Suprapubic skin (tissue), 4 donors: ENCODE measurements at regions not wholly inside any gene's neighbourhood (a gene's known extent, or its start where the extent isn't known, plus 50 kb on each side); places are given as distances from the start of the nearest gene placed in this dataset.

Experiments used
- CTCF ChIP-seq, 2 donors: fragments of 200-600 bp in 1 of 2; fragments of 450-650 bp in 1 of 2; sonication (generic) in 1 of 2; IDR thresholded peaks; one replicate each; pipeline ENCODE4 v1.5.1; 2016 to 2019; ENCODE audit warnings: antibody characterized with exemption in 2 of 2, mild to moderate bottlenecking in 1 of 2, moderate library complexity in 1 of 2
- POLR2A ChIP-seq, 2 donors: fragments of 450-650 bp; IDR thresholded peaks; one replicate each; pipeline ENCODE4 v1.6.1; 2017; ENCODE audit warnings: antibody characterized with exemption in 2 of 2, mild to moderate bottlenecking in 2 of 2, moderate library complexity in 2 of 2
- POLR2AphosphoS5 ChIP-seq, 3 donors: sonication (generic); formaldehyde crosslinking; IDR thresholded peaks; one replicate each; pipeline ENCODE4 v1.6.1; 2017; ENCODE audit warnings: antibody characterized with exemption in 3 of 3

- TF ChIP-seq POLR2AphosphoS5 (IDR thresholded peaks at IDR 0.05) = no peak
- TF ChIP-seq CTCF (IDR thresholded peaks at IDR 0.05) = no peak
- TF ChIP-seq POLR2A (IDR thresholded peaks at IDR 0.05) = no peak
These were observed 423.9 kb upstream of the MAP2 start for GRCh38 chr2:208999911-209000310.
